Nephron (organoid): ENCODE measurements at regions not wholly inside any gene's neighbourhood (a gene's known extent, or its start where the extent isn't known, plus 50 kb on each side); places are given as distances from the start of the nearest gene placed in this dataset.

Source experiments
- H3K27ac Mint-ChIP-seq, 3 experiments: 2 replicates each; pipeline ENCODE4 v1.8.0; 2020; ENCODE audit warnings: mixed read lengths in 3 of 3, mild to moderate bottlenecking in 2 of 3, moderate library complexity in 1 of 3
- H3K27me3 Mint-ChIP-seq: 2 replicates; pipeline ENCODE4 v1.8.0; 2021; ENCODE audit warnings: low read depth, mild to moderate bottlenecking, moderate library complexity, mixed read lengths
- H3K36me3 Mint-ChIP-seq: 2 replicates; pipeline ENCODE4 v1.8.0; 2020; ENCODE audit warnings: low read depth, mixed read lengths
- H3K4me1 Mint-ChIP-seq: 2 replicates; pipeline ENCODE4 v1.8.0; 2020; ENCODE audit warnings: mixed read lengths
- H3K4me3 Mint-ChIP-seq, 3 experiments: 2 replicates each; pipeline ENCODE4 v1.8.0; 2020; ENCODE audit warnings: mild to moderate bottlenecking in 3 of 3, mixed read lengths in 3 of 3, moderate library complexity in 2 of 3
- H3K9me3 Mint-ChIP-seq: 2 replicates; pipeline ENCODE4 v1.8.0; 2020; ENCODE audit warnings: mixed read lengths
- CTCF ChIP-seq, 3 experiments: fragments of 200-600 bp; sonication (generic); IDR thresholded peaks; one replicate each; pipeline ENCODE4 v1.5.0; 2021; ENCODE audit warnings: antibody characterized with exemption in 3 of 3; ENCODE audit not compliant: unreplicated experiment in 3 of 3

GRCh38 chr9:13352451-13352979, 73.0 kb upstream of the MPDZ start:
- Mint-ChIP-seq H3K4me1 (peaks cover 13% of the 10 kb centered on the region), H3K27ac (peak overlapping the region; percentile 82 to 90 (median 88)), H3K27me3 (peaks cover 6% of the 10 kb centered on the region), H3K4me3 (no peak overlapping the region), H3K9me3 (no peaks in the 10 kb centered on the region), H3K36me3 (no peaks in the 10 kb centered on the region)
- no peak for TF ChIP-seq CTCF (IDR thresholded peaks at IDR 0.05; ENCODE audit: unreplicated experiment in 3 of 3)

GRCh38 chr9:13351778-13352386, 72.4 kb upstream of the MPDZ start:
- Mint-ChIP-seq H3K4me3 (no peak overlapping the region), H3K36me3 (no peaks in the 10 kb centered on the region), H3K4me1 (peaks cover 19% of the 10 kb centered on the region), H3K9me3 (no peaks in the 10 kb centered on the region), H3K27me3 (peaks cover 6% of the 10 kb centered on the region), H3K27ac (peak overlapping the region; percentile 82 to 90 (median 88))
- TF ChIP-seq CTCF (IDR thresholded peaks at IDR 0.05; ENCODE audit: unreplicated experiment in 3 of 3) = peak; percentile 65 to 78 (median 68)

- Mint-ChIP-seq H3K27me3 (peaks cover 4% of the 10 kb centered on the region), H3K4me3 (no peak overlapping the region), H3K4me1 (peaks cover 12% of the 10 kb centered on the region), H3K27ac (peak overlapping the region; percentile 78 to 85 (median 85)), H3K36me3 (no peaks in the 10 kb centered on the region), H3K9me3 (no peaks in the 10 kb centered on the region)
- TF ChIP-seq CTCF (IDR thresholded peaks at IDR 0.05; ENCODE audit: unreplicated experiment in 3 of 3) = no peak
These were observed 53.1 kb upstream of the MPDZ start for GRCh38 chr9:13332571-13332970.

GRCh38 chr9:13331320-13331719, 51.8 kb upstream of the MPDZ start:
- TF ChIP-seq CTCF (IDR thresholded peaks at IDR 0.05; ENCODE audit: unreplicated experiment in 3 of 3) = no peak
- H3K9me3 Mint-ChIP-seq = no peaks in the 10 kb centered on the region
- peak overlapping the region; percentile 55 to 69 (median 64) for H3K27ac Mint-ChIP-seq
- H3K4me3 Mint-ChIP-seq = no peak overlapping the region
- H3K27me3 Mint-ChIP-seq = peaks cover 4% of the 10 kb centered on the region
- no peaks in the 10 kb centered on the region for H3K36me3 Mint-ChIP-seq
- H3K4me1 Mint-ChIP-seq = peaks cover 12% of the 10 kb centered on the region

- H3K36me3 Mint-ChIP-seq = no peaks in the 10 kb centered on the region
- H3K9me3 Mint-ChIP-seq = no peaks in the 10 kb centered on the region
- H3K4me1 Mint-ChIP-seq = peaks cover 12% of the 10 kb centered on the region
- H3K27ac Mint-ChIP-seq = no peak overlapping the region
- peaks cover 4% of the 10 kb centered on the region for H3K27me3 Mint-ChIP-seq
- no peak overlapping the region for H3K4me3 Mint-ChIP-seq
- no peak for TF ChIP-seq CTCF (IDR thresholded peaks at IDR 0.05; ENCODE audit: unreplicated experiment in 3 of 3)
These were observed 51.0 kb upstream of the MPDZ start for GRCh38 chr9:13330396-13331004.
